ENCODE measurements at regions not wholly inside any gene's neighbourhood (a gene's known extent, or its start where the extent isn't known, plus 50 kb on each side); places are given as distances from the start of the nearest gene placed in this dataset.

GRCh38 chr3:63015614-63016309, 140.5 kb upstream of the CADPS start:
- H3K4me3 ChIP-seq (ENCODE audit: low read depth, low read length): no peak overlapping the region
- no peak for DNase-seq (ENCODE audit: low read depth)
- TF ChIP-seq CTCF (IDR thresholded peaks at IDR 0.05; ENCODE audit: low read depth, low read length, missing control alignments): no peak

GRCh38 chr3:63022114-63022513, 146.9 kb upstream of the CADPS start:
- TF ChIP-seq CTCF (IDR thresholded peaks at IDR 0.05; ENCODE audit: low read depth, low read length, missing control alignments): no peak
- no peak overlapping the region for H3K4me3 ChIP-seq (ENCODE audit: low read depth, low read length)
- no peak for DNase-seq (ENCODE audit: low read depth)

- no peak for TF ChIP-seq CTCF (IDR thresholded peaks at IDR 0.05; ENCODE audit: low read depth, low read length, missing control alignments)
- H3K4me3 ChIP-seq (ENCODE audit: low read depth, low read length): no peak overlapping the region
- no peak for DNase-seq (ENCODE audit: low read depth)
Observed at GRCh38 chr3:63026722-63027121, 151.5 kb upstream of the CADPS start.

DNA sequence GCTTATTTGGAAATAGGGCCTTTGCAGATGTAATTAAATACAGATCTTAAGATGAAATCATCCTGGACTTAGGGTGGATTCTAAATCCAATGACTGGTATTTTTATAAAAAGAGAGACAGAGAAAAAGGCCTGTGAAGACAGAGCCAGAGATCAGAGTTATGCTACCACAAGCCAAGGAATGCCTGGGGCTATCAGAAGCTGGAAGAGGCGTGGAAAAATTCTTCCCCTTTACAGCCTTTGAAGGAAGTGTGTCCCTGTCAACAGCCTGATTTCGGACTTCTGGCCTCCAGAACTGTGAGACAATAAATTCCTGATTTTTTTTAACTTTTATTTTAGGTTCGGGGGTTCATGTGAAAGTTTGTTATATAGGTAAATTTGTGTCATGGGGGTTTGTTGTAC, 154.1 kb upstream of the CADPS start:
- DNase-seq (ENCODE audit: low read depth): no peak
- no peak overlapping the region for H3K4me3 ChIP-seq (ENCODE audit: low read depth, low read length)
- TF ChIP-seq CTCF (IDR thresholded peaks at IDR 0.05; ENCODE audit: low read depth, low read length, missing control alignments): no peak

GRCh38 chr3:63029921-63030320, 154.7 kb upstream of the CADPS start:
- TF ChIP-seq CTCF (IDR thresholded peaks at IDR 0.05; ENCODE audit: low read depth, low read length, missing control alignments): no peak
- DNase-seq (ENCODE audit: low read depth): no peak

GRCh38 chr3:63030666-63031065, 155.4 kb upstream of the CADPS start:
- TF ChIP-seq CTCF (IDR thresholded peaks at IDR 0.05; ENCODE audit: low read depth, low read length, missing control alignments): no peak
- DNase-seq (ENCODE audit: low read depth): no peak
- no peak overlapping the region for H3K4me3 ChIP-seq (ENCODE audit: low read depth, low read length)

More at GRCh38 chr3:63029921-63030320, 154.7 kb upstream of the CADPS start:
- H3K4me3 ChIP-seq (ENCODE audit: low read depth, low read length): no peak overlapping the region

DNA sequence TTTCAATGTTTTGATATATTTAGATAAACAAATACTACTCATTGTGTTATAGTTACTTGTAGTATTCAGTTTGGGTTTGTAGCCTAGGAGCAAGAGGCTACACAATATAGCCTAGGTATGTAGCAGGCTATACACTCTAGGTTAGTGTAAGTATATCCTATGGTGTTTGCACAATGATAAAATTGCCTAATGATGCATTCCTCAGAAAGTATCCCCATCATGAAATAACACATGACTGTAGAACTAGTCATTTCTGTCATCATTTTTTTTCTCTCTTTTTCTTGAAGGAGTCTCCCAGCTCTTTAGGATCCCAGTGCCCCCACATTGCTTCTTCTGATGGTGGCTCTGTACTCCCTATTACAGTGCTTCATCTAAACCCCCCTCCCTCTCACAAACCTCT, 157.7 kb upstream of the CADPS start:
- no peak for TF ChIP-seq CTCF (IDR thresholded peaks at IDR 0.05; ENCODE audit: low read depth, low read length, missing control alignments)
- no peak for DNase-seq (ENCODE audit: low read depth)
- H3K4me3 ChIP-seq (ENCODE audit: low read depth, low read length): no peak overlapping the region
